ENCODE measurements at regions not wholly inside any gene's neighbourhood (a gene's known extent, or its start where the extent isn't known, plus 50 kb on each side); places are given as distances from the start of the nearest gene placed in this dataset.

- Histone ChIP-seq H3K4me1 (ENCODE audit: low read depth) (no peaks in the 10 kb centered on the region), H3K36me3 (ENCODE audit: low read depth) (no peaks in the 10 kb centered on the region), H3K4me3 (no peak overlapping the region), H3K9me3 (no peaks in the 10 kb centered on the region)
- no peak for ATAC-seq
- DNase-seq: no peak
- intact Hi-C loops (cut with DNase I, micrococcal nuclease): no loop called here
- TF ChIP-seq CTCF (IDR thresholded peaks at IDR 0.05): no peak
Measured at GRCh38 chr2:106646605-106647004, 159.4 kb downstream of the CD8B2 start.

- ATAC-seq: no peak
- intact Hi-C loops (cut with DNase I, micrococcal nuclease): no loop called here
Measured at GRCh38 chr2:106649306-106649705, 162.1 kb downstream of the CD8B2 start.

GRCh38 chr2:106653465-106653864, 166.3 kb downstream of the CD8B2 start:
- Histone ChIP-seq H3K36me3 (ENCODE audit: low read depth) (no peaks in the 10 kb centered on the region), H3K4me3 (no peak overlapping the region), H3K4me1 (ENCODE audit: low read depth) (no peaks in the 10 kb centered on the region), H3K9me3 (no peaks in the 10 kb centered on the region)
- no peak for DNase-seq
- intact Hi-C loops (cut with DNase I, micrococcal nuclease): no loop called here
- no peak for TF ChIP-seq CTCF (IDR thresholded peaks at IDR 0.05)
- no peak for ATAC-seq

More at GRCh38 chr2:106649306-106649705, 162.1 kb downstream of the CD8B2 start:
- Histone ChIP-seq H3K9me3 (no peaks in the 10 kb centered on the region), H3K36me3 (ENCODE audit: low read depth) (no peaks in the 10 kb centered on the region), H3K4me3 (no peak overlapping the region), H3K4me1 (ENCODE audit: low read depth) (no peaks in the 10 kb centered on the region)
- no peak for TF ChIP-seq CTCF (IDR thresholded peaks at IDR 0.05)
- no peak for DNase-seq

GRCh38 chr2:106658616-106659015, 171.5 kb downstream of the CD8B2 start:
- no peaks in the 10 kb centered on the region for H3K4me1 ChIP-seq (ENCODE audit: low read depth)
- DNase-seq (no peak), ATAC-seq (no peak)
- no peaks in the 10 kb centered on the region for H3K36me3 ChIP-seq (ENCODE audit: low read depth)
- TF ChIP-seq CTCF (IDR thresholded peaks at IDR 0.05): no peak
- no peak overlapping the region for H3K4me3 ChIP-seq
- intact Hi-C loops (cut with DNase I, micrococcal nuclease): no loop called here
- no peaks in the 10 kb centered on the region for H3K9me3 ChIP-seq

GRCh38 chr2:106664669-106665068, 177.5 kb downstream of the CD8B2 start:
- ATAC-seq: peak; percentile 25
- no peak for TF ChIP-seq CTCF (IDR thresholded peaks at IDR 0.05)
- Histone ChIP-seq H3K4me3 (no peak overlapping the region), H3K36me3 (ENCODE audit: low read depth) (no peaks in the 10 kb centered on the region), H3K4me1 (ENCODE audit: low read depth) (no peaks in the 10 kb centered on the region), H3K9me3 (no peaks in the 10 kb centered on the region)
- intact Hi-C loops (cut with DNase I, micrococcal nuclease): no loop called here
- DNase-seq: no peak

GRCh38 chr2:106667478-106668070, 180.4 kb downstream of the CD8B2 start:
- Histone ChIP-seq H3K4me1 (ENCODE audit: low read depth) (no peaks in the 10 kb centered on the region), H3K9me3 (no peaks in the 10 kb centered on the region), H3K4me3 (no peak overlapping the region), H3K36me3 (ENCODE audit: low read depth) (no peaks in the 10 kb centered on the region)
- intact Hi-C loops (cut with DNase I, micrococcal nuclease): no loop called here
- ATAC-seq: peak; percentile 46
- no peak for TF ChIP-seq CTCF (IDR thresholded peaks at IDR 0.05)
- no peak for DNase-seq
